Activated CD8-positive, alpha-beta T cell treated with anti-CD3 and anti-CD28 coated beads, Interleukin-2, amount 10 ng/mL, durations not matched to agents 7 days and 5 days (primary cell): ENCODE measurements at regions not wholly inside any gene's neighbourhood (a gene's known extent, or its start where the extent isn't known, plus 50 kb on each side); places are given as distances from the start of the nearest gene placed in this dataset.
A peak's percentile ranks its signal among the peaks of the same experiment; 100 is the strongest.

Source experiments
- ATAC-seq: fragments of 150-1000 bp; cut with Tn5 transposase; one replicate; pipeline ENCODE4 v1.10.0; 2021; ENCODE audit warnings: moderate library complexity
- CTCF ChIA-PET: fragments of 350-600 bp; sonication (Branson Sonifier 250); formaldehyde crosslinking; loops from one replicate; lab custom pipeline; 2021; ENCODE audit warnings: antibody characterized with exemption; lab: Charles Lee
- POLR2A ChIA-PET: fragments of 350-600 bp; sonication (Branson Sonifier 250); formaldehyde crosslinking; loops from one replicate; lab custom pipeline; 2021; ENCODE audit warnings: antibody characterized with exemption; lab: Charles Lee
- DNase-seq: peaks from one replicate; pipeline ENCODE4 v3.0.0-alpha.2; 2020
- H3K27ac Mint-ChIP-seq: one replicate; pipeline ENCODE4 v1.8.0; 2021; ENCODE audit warnings: mild to moderate bottlenecking, mixed read lengths
- H3K27me3 Mint-ChIP-seq: one replicate; pipeline ENCODE4 v1.8.0; 2021; ENCODE audit warnings: low read depth, mixed read lengths
- H3K36me3 Mint-ChIP-seq: one replicate; pipeline ENCODE4 v1.8.0; 2021; ENCODE audit warnings: low read depth, mixed read lengths
- H3K4me1 Mint-ChIP-seq: one replicate; pipeline ENCODE4 v1.8.0; 2021; ENCODE audit warnings: low read depth, mixed read lengths
- H3K4me3 Mint-ChIP-seq: one replicate; pipeline ENCODE4 v1.8.0; 2021; ENCODE audit warnings: mild to moderate bottlenecking, mixed read lengths
- H3K9me3 Mint-ChIP-seq: one replicate; pipeline ENCODE4 v1.8.0; 2022; ENCODE audit warnings: mixed read lengths; ENCODE audit not compliant: insufficient read depth

- no peak overlapping the region for H3K4me3 Mint-ChIP-seq
- no peaks in the 10 kb centered on the region for H3K36me3 Mint-ChIP-seq
- no peaks in the 10 kb centered on the region for H3K27me3 Mint-ChIP-seq
- DNase-seq = no peak
- ATAC-seq = no peak
- no peak overlapping the region for H3K27ac Mint-ChIP-seq
- CTCF ChIA-PET = no interaction called here
- POLR2A ChIA-PET = no interaction called here
- H3K4me1 Mint-ChIP-seq = no peaks in the 10 kb centered on the region
- H3K9me3 Mint-ChIP-seq = no peaks in the 10 kb centered on the region
Measured at GRCh38 chr2:104649866-104650265, 204.0 kb upstream of the POU3F3 start.

GRCh38 chr2:104650405-104650996 lies 203.4 kb upstream of the POU3F3 start:
- Mint-ChIP-seq H3K4me1 (no peaks in the 10 kb centered on the region), H3K9me3 (no peaks in the 10 kb centered on the region), H3K36me3 (no peaks in the 10 kb centered on the region), H3K4me3 (no peak overlapping the region), H3K27ac (no peak overlapping the region), H3K27me3 (peaks cover 2% of the 10 kb centered on the region)
- ChIA-PET CTCF (no interaction called here), POLR2A (no interaction called here)
- no peak for DNase-seq
- no peak for ATAC-seq

GRCh38 chr2:104654811-104655210 lies 199.1 kb upstream of the POU3F3 start:
- Mint-ChIP-seq H3K4me1 (peaks cover 11% of the 10 kb centered on the region), H3K27ac (no peak overlapping the region), H3K9me3 (no peaks in the 10 kb centered on the region), H3K4me3 (no peak overlapping the region), H3K36me3 (no peaks in the 10 kb centered on the region), H3K27me3 (peaks cover 14% of the 10 kb centered on the region)
- DNase-seq (no peak), ATAC-seq (no peak)
- ChIA-PET POLR2A (no interaction called here), CTCF (no interaction called here)

DNA sequence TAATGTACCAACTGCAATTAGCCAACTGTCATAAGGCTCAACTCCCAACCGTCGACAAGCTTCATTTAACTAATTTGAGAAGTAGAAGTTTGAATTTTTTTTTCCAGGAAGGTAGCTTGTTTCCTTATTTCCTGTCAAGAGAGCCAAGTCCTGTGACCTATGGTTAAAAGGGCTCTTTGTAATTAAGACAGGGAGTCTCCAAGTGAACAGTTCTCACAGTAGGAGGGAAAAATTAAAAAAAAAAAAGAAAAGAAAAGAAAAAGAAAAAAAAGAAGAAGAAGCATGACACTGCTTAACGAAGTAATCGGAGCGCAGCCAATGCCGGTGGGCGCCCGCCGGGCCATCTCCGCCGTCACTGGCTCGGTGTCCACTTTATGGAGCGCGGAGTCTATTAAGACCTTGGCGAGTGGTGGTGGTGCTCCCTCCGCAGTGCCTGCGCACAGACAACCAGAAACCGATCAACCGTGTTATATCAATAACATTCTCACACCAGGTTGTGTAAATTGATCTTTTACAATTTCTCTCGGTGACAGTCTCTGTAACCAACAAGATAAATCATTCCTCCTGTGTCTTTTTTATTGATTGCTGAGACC lies 197.2 kb upstream of the POU3F3 start:
- ChIA-PET POLR2A (no interaction called here), CTCF (no interaction called here)
- Mint-ChIP-seq H3K4me3 (no peak overlapping the region), H3K36me3 (no peaks in the 10 kb centered on the region), H3K27ac (no peak overlapping the region), H3K4me1 (peaks cover 14% of the 10 kb centered on the region), H3K9me3 (no peaks in the 10 kb centered on the region), H3K27me3 (peaks cover 22% of the 10 kb centered on the region)
- DNase-seq (no peak), ATAC-seq (no peak)

DNA sequence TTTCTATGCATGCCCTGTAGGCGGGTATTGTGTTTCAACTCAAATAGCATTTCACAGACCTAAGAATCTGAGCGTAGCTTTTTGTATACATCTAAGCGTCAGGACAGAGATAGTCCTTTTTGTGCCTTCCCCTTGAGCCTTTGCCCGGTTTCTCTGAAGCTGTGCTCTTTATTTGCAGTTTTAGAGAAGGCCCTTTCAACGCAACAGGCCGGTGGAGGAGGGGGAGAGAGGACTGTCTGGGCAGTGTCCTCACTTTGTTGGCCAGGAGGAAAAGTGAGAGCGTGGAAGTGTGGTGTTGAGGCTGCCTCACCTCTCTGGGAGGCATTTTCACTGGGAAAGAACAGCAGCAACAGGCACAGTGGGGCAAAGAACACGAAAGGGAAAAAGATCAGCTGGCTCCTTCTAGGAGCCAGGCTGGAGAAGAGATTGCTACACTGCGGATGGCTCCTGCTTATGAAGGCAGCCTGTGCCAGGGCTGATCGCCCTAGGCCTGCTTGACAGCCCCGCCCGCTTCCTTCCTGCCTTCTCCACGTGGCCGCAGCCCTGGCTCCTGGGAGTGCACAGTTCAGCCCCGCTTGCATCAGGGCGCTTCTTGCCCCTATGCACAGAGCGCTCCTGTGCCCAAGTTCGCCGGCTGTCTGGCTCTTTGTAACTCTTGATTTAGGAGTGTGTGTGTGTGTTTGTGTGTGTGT lies 195.6 kb upstream of the POU3F3 start:
- peaks cover 22% of the 10 kb centered on the region for H3K27me3 Mint-ChIP-seq
- ChIA-PET CTCF (no interaction called here), POLR2A (no interaction called here)
- no peak overlapping the region for H3K27ac Mint-ChIP-seq
- peak overlapping the region; percentile 20 for H3K4me3 Mint-ChIP-seq
- DNase-seq (peak; percentile 39), ATAC-seq (peak; percentile 81)
- no peaks in the 10 kb centered on the region for H3K36me3 Mint-ChIP-seq
- peaks cover 14% of the 10 kb centered on the region for H3K4me1 Mint-ChIP-seq
- no peaks in the 10 kb centered on the region for H3K9me3 Mint-ChIP-seq

DNA sequence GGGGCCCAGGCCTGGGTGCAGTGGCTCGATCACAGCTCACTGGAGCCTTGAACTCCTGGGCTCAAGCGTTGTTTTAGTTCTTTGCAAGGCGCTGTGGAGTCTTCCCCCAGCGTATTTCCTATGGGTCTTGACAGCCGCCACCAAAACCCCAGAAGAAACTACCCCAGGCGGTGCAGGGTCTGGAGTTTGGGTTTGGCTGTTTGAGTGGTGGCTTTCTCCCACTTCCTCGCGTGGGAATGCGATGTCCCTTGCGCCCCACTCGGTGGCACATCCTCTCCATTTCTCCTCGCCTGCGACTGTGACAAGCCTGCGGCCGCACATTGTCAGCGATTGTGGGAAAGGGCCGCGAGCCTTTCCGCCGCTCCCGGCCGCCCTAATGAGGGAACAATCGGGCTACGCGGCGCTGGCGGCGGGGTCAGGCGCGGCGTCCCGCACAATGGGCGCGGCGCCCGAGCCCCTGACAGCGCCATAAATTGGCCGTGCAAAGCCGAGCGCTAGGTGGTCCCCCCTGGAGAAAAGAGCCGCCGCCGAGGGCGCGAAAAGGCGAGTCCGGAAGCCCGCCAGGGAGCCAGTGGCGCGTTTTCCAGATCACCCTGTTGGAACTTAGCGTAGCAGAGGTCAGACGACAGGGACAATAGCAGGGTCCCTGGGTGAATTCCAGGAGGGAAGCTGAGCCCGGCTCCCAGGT lies 194.9 kb upstream of the POU3F3 start:
- Mint-ChIP-seq H3K27me3 (peaks cover 22% of the 10 kb centered on the region), H3K4me3 (peak overlapping the region; percentile 22), H3K36me3 (no peaks in the 10 kb centered on the region), H3K27ac (no peak overlapping the region), H3K9me3 (no peaks in the 10 kb centered on the region), H3K4me1 (peaks cover 14% of the 10 kb centered on the region)
- DNase-seq (no peak), ATAC-seq (no peak)
- ChIA-PET CTCF (no interaction called here), POLR2A (no interaction called here)

DNA sequence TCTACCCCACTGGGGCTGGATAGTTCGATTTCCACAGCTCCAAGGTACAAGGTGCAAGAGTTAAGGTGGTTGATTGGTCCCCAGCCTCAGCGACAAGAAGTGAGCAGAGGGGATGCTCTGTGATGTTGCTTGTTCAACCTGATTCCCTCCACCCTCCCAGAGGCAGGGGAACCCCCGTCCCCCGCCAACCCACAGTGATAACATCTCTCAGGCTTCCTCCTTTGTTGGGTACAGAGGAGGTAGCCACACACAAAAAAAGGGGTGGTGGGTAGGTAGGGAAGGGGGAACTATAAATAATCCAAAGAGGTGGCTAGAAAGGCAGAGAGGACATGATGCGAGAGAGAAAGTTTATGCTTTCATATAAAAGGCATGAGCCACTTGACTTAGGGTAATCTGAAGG lies 192.9 kb upstream of the POU3F3 start:
- no peak for ATAC-seq
- CTCF ChIA-PET = no interaction called here

GRCh38 chr2:104664672-104665071 lies 189.2 kb upstream of the POU3F3 start:
- no peak overlapping the region for H3K4me3 Mint-ChIP-seq
- H3K27ac Mint-ChIP-seq = no peak overlapping the region
- ChIA-PET CTCF (no interaction called here), POLR2A (no interaction called here)
- H3K27me3 Mint-ChIP-seq = peaks cover 11% of the 10 kb centered on the region
- ATAC-seq (no peak), DNase-seq (no peak)
- peaks cover 2% of the 10 kb centered on the region for H3K4me1 Mint-ChIP-seq
- H3K9me3 Mint-ChIP-seq = no peaks in the 10 kb centered on the region
- no peaks in the 10 kb centered on the region for H3K36me3 Mint-ChIP-seq

More for the DNA sequence above, 192.9 kb upstream of the POU3F3 start:
- peaks cover 24% of the 10 kb centered on the region for H3K27me3 Mint-ChIP-seq
- no peaks in the 10 kb centered on the region for H3K36me3 Mint-ChIP-seq
- POLR2A ChIA-PET = no interaction called here
- no peak overlapping the region for H3K27ac Mint-ChIP-seq
- H3K4me3 Mint-ChIP-seq = no peak overlapping the region
- DNase-seq = no peak
- H3K4me1 Mint-ChIP-seq = peaks cover 14% of the 10 kb centered on the region
- no peaks in the 10 kb centered on the region for H3K9me3 Mint-ChIP-seq

- no peak overlapping the region for H3K4me3 Mint-ChIP-seq
- POLR2A ChIA-PET = no interaction called here
- H3K27me3 Mint-ChIP-seq = peaks cover 3% of the 10 kb centered on the region
- no peak for DNase-seq
- no peak overlapping the region for H3K27ac Mint-ChIP-seq
- CTCF ChIA-PET = no interaction called here
- no peaks in the 10 kb centered on the region for H3K4me1 Mint-ChIP-seq
- H3K9me3 Mint-ChIP-seq = no peaks in the 10 kb centered on the region
- ATAC-seq = no peak
- H3K36me3 Mint-ChIP-seq = no peaks in the 10 kb centered on the region
Measured at GRCh38 chr2:104668631-104669030, 185.3 kb upstream of the POU3F3 start.

GRCh38 chr2:104673225-104673624 lies 180.7 kb upstream of the POU3F3 start:
- DNase-seq = no peak
- Mint-ChIP-seq H3K4me1 (no peaks in the 10 kb centered on the region), H3K27me3 (no peaks in the 10 kb centered on the region), H3K27ac (no peak overlapping the region), H3K9me3 (no peaks in the 10 kb centered on the region), H3K36me3 (no peaks in the 10 kb centered on the region), H3K4me3 (no peak overlapping the region)
- no peak for ATAC-seq
- POLR2A ChIA-PET = no interaction called here
- CTCF ChIA-PET = no interaction called here

- Mint-ChIP-seq H3K9me3 (no peaks in the 10 kb centered on the region), H3K4me1 (no peaks in the 10 kb centered on the region), H3K27ac (no peak overlapping the region), H3K27me3 (peaks cover 3% of the 10 kb centered on the region), H3K4me3 (no peak overlapping the region), H3K36me3 (no peaks in the 10 kb centered on the region)
- DNase-seq = no peak
- ChIA-PET POLR2A (no interaction called here), CTCF (no interaction called here)
- no peak for ATAC-seq
Measured at GRCh38 chr2:104678181-104678580, 175.7 kb upstream of the POU3F3 start.

- Mint-ChIP-seq H3K9me3 (no peaks in the 10 kb centered on the region), H3K4me3 (no peak overlapping the region), H3K36me3 (no peaks in the 10 kb centered on the region), H3K4me1 (no peaks in the 10 kb centered on the region), H3K27me3 (peaks cover 3% of the 10 kb centered on the region), H3K27ac (no peak overlapping the region)
- DNase-seq = no peak
- no peak for ATAC-seq
- POLR2A ChIA-PET = no interaction called here
- CTCF ChIA-PET = interaction anchor here (1.4 kb wide), 1 partner anchor 164 kb away, joined by 3 read pairs; no protein-coding TSS in a partner anchor
Measured at GRCh38 chr2:104685591-104685990, 168.3 kb upstream of the POU3F3 start.
